ENCODE measurements at regions not wholly inside any gene's neighbourhood (a gene's known extent, or its start where the extent isn't known, plus 50 kb on each side); places are given as distances from the start of the nearest gene placed in this dataset.

- no peaks in the 10 kb centered on the region for H3K36me3 ChIP-seq (ENCODE audit: insufficient read depth, low read length, poor library complexity, severe bottlenecking)
- no peaks in the 10 kb centered on the region for H3K27me3 ChIP-seq (replicated peaks; ENCODE audit: insufficient read depth, low read depth, low read length, poor library complexity)
- ChIA-PET POLR2A (ENCODE audit: low non-redundant PET) (no interaction called here), CTCF (no interaction called here)
- no peaks in the 10 kb centered on the region for H3K4me1 ChIP-seq (ENCODE audit: insufficient read depth, low read length, poor library complexity, severe bottlenecking)
- intact Hi-C loops (cut with micrococcal nuclease; ENCODE audit: unreplicated experiment) = no loop called here
- TF ChIP-seq CTCF (conservative IDR thresholded peaks at IDR 0.05; ENCODE audit: low read depth, low read length) = no peak
- TF ChIP-seq EZH2 (IDR thresholded peaks at IDR 0.05; ENCODE audit: borderline replicate concordance, low read depth, low read length, poor library complexity, severe bottlenecking) = no peak
- no peak overlapping the region for H3K27ac ChIP-seq (ENCODE audit: low read depth, low read length, poor library complexity, severe bottlenecking)
- BruUV-seq (replicated peaks) = no TSS peak
- peaks cover 10% of the 10 kb centered on the region for H3K9me3 ChIP-seq (ENCODE audit: low read depth, low read length, poor library complexity, severe bottlenecking)
- DNase-seq (ENCODE audit: low spot score) = no peak
- H3K4me3 ChIP-seq (ENCODE audit: low read depth, low read length, poor library complexity, severe bottlenecking) = no peak overlapping the region
Measured at GRCh38 chr3:22383285-22383684, 632.3 kb upstream of the ZNF385D start.

- no TSS peak for BruUV-seq (replicated peaks)
- CTCF ChIA-PET = no interaction called here
- DNase-seq (ENCODE audit: low spot score) = no peak
- Histone ChIP-seq H3K27ac (ENCODE audit: low read depth, low read length, poor library complexity, severe bottlenecking) (no peak overlapping the region), H3K4me1 (ENCODE audit: insufficient read depth, low read length, poor library complexity, severe bottlenecking) (no peaks in the 10 kb centered on the region), H3K4me3 (ENCODE audit: low read depth, low read length, poor library complexity, severe bottlenecking) (no peak overlapping the region), H3K36me3 (ENCODE audit: insufficient read depth, low read length, poor library complexity, severe bottlenecking) (no peaks in the 10 kb centered on the region), H3K27me3 (replicated peaks; ENCODE audit: insufficient read depth, low read depth, low read length, poor library complexity) (no peaks in the 10 kb centered on the region), H3K9me3 (ENCODE audit: low read depth, low read length, poor library complexity, severe bottlenecking) (peaks cover 6% of the 10 kb centered on the region)
- TF ChIP-seq CTCF (conservative IDR thresholded peaks at IDR 0.05; ENCODE audit: low read depth, low read length) (no peak), EZH2 (IDR thresholded peaks at IDR 0.05; ENCODE audit: borderline replicate concordance, low read depth, low read length, poor library complexity, severe bottlenecking) (no peak)
- intact Hi-C loops (cut with micrococcal nuclease; ENCODE audit: unreplicated experiment) = no loop called here
- POLR2A ChIA-PET (ENCODE audit: low non-redundant PET) = no interaction called here
Measured at GRCh38 chr3:22386107-22386506, 635.1 kb upstream of the ZNF385D start.

- POLR2A ChIA-PET (ENCODE audit: low non-redundant PET) = no interaction called here
- Histone ChIP-seq H3K4me3 (ENCODE audit: low read depth, low read length, poor library complexity, severe bottlenecking) (no peak overlapping the region), H3K36me3 (ENCODE audit: insufficient read depth, low read length, poor library complexity, severe bottlenecking) (no peaks in the 10 kb centered on the region), H3K4me1 (ENCODE audit: insufficient read depth, low read length, poor library complexity, severe bottlenecking) (no peaks in the 10 kb centered on the region), H3K27me3 (replicated peaks; ENCODE audit: insufficient read depth, low read depth, low read length, poor library complexity) (no peaks in the 10 kb centered on the region), H3K9me3 (ENCODE audit: low read depth, low read length, poor library complexity, severe bottlenecking) (no peaks in the 10 kb centered on the region), H3K27ac (ENCODE audit: low read depth, low read length, poor library complexity, severe bottlenecking) (no peak overlapping the region)
- intact Hi-C loops (cut with micrococcal nuclease; ENCODE audit: unreplicated experiment) = no loop called here
- no peak for DNase-seq (ENCODE audit: low spot score)
- no TSS peak for BruUV-seq (replicated peaks)
- no peak for TF ChIP-seq CTCF (conservative IDR thresholded peaks at IDR 0.05; ENCODE audit: low read depth, low read length)
- TF ChIP-seq EZH2 (IDR thresholded peaks at IDR 0.05; ENCODE audit: borderline replicate concordance, low read depth, low read length, poor library complexity, severe bottlenecking) = no peak
- CTCF ChIA-PET = no interaction called here
Measured at GRCh38 chr3:22392286-22392685, 641.3 kb upstream of the ZNF385D start.
